Psoas muscle (tissue), 7 donors: ENCODE measurements at regions not wholly inside any gene's neighbourhood (a gene's known extent, or its start where the extent isn't known, plus 50 kb on each side); places are given as distances from the start of the nearest gene placed in this dataset.

Experiments
- ATAC-seq, 4 donors: fragments of 200-7000 bp; cut with Tn5 transposase; one replicate each; pipeline ENCODE4 v1.9.1; 2020; ENCODE audit warnings: moderate library complexity in 3 of 4, mild to moderate bottlenecking in 2 of 4
- DNase-seq, 2 donors: peaks; one replicate each; pipeline ENCODE4 v3.0.0-alpha.2; 2020
- H3K27ac ChIP-seq: fragments of 200-600 bp; one replicate; pipeline ENCODE4 v1.8.0; 2022
- H3K27me3 ChIP-seq, 3 donors: fragments of 200-600 bp in 1 of 3; one replicate each; pipeline versions ENCODE4 v1.6.1 to v1.8.0; 2013 to 2022; ENCODE audit warnings: low read length in 2 of 3, mild to moderate bottlenecking in 2 of 3, moderate library complexity in 1 of 3; ENCODE audit not compliant: insufficient read depth in 3 of 3
- H3K36me3 ChIP-seq, 2 donors: fragments of 200-600 bp in 1 of 2; one replicate each; pipeline versions ENCODE4 v1.6.1 to v1.8.0; 2013 to 2022; ENCODE audit warnings: low read depth in 1 of 2, mild to moderate bottlenecking in 1 of 2, moderate library complexity in 1 of 2; ENCODE audit not compliant: insufficient read depth in 1 of 2
- H3K4me1 ChIP-seq: fragments of 200-600 bp; one replicate; pipeline ENCODE4 v1.8.0; 2022
- H3K4me3 ChIP-seq: fragments of 200-600 bp; one replicate; pipeline ENCODE4 v1.8.0; 2022; ENCODE audit warnings: mild to moderate bottlenecking
- H3K9me3 ChIP-seq: fragments of 200-600 bp; one replicate; pipeline ENCODE4 v1.8.0; 2022
- WGBS, 3 donors: extraction: QIAGEN DNeasy Blood & Tissue Kit; methylation state at CpG; one replicate each; pipeline versions ENCODE4 v1.1.6 to v1.1.7; 2013; 5-methylcytosine and 5-hydroxymethylcytosine counted together
- intact Hi-C, 2 donors: fragments of 100-400 bp; cut with DNase I; formaldehyde crosslinking; loops; one replicate each; pipeline versions ENCODE4 v1.11.0 to v1.14.2; 2022
- TF ChIP-seq, protein P1 (sequence below): fragments of 200-600 bp; IDR thresholded peaks from one replicate; pipeline ENCODE4 v1.8.0; 2022; ENCODE audit warnings: antibody characterized with exemption
- donor health status: healthy with polysubstance abuse.
- donor health status: DM: no; HTN: no; CAD: no; lungs with moderate emphysema.
- donor health status: Bipolar disorder and iron deficiency.
- donor health status: healthy.
- donor health status: DM: yes; HTN: yes; CAD: no.
- donor health status: DM: no; HTN: no; CAD: no.
- donor health status: DM: yes; HTN: yes; CAD: no.

DNA sequence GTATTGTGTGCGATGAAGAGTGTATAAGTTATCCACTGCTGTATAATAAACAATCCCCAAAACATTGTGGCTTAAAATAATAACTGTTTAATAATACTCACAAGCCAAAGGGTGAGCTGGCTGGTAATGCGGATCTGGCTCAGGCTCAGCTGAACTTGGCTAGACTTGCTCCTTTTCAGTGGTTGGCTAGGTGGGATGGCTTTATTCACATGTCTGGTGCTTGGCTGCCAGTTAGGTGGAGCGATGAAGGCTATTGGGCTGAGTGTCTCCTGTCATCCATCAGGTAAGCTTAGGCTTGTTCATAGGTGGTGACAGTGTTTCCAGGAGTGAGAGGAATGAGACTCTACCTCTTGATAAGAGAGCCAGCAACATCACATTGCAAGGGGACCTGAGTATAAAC is 135.0 kb upstream of the ASCC3 start:
- WGBS, 3 donors = 85 to 90% (median 89%) methylated on average over 3 of the region's 3 CpGs
- Histone ChIP-seq H3K4me3 (no peak overlapping the region), H3K9me3 (no peaks in the 10 kb centered on the region), H3K27ac (no peak overlapping the region), H3K4me1 (no peaks in the 10 kb centered on the region), H3K36me3 (no peaks in the 10 kb centered on the region), H3K27me3 (no peaks in the 10 kb centered on the region)
- intact Hi-C loops = no loop called here
- DNase-seq = no peak
- TF ChIP-seq, protein P1, sequence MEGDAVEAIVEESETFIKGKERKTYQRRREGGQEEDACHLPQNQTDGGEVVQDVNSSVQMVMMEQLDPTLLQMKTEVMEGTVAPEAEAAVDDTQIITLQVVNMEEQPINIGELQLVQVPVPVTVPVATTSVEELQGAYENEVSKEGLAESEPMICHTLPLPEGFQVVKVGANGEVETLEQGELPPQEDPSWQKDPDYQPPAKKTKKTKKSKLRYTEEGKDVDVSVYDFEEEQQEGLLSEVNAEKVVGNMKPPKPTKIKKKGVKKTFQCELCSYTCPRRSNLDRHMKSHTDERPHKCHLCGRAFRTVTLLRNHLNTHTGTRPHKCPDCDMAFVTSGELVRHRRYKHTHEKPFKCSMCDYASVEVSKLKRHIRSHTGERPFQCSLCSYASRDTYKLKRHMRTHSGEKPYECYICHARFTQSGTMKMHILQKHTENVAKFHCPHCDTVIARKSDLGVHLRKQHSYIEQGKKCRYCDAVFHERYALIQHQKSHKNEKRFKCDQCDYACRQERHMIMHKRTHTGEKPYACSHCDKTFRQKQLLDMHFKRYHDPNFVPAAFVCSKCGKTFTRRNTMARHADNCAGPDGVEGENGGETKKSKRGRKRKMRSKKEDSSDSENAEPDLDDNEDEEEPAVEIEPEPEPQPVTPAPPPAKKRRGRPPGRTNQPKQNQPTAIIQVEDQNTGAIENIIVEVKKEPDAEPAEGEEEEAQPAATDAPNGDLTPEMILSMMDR = no peak
- ATAC-seq = no peak

DNA sequence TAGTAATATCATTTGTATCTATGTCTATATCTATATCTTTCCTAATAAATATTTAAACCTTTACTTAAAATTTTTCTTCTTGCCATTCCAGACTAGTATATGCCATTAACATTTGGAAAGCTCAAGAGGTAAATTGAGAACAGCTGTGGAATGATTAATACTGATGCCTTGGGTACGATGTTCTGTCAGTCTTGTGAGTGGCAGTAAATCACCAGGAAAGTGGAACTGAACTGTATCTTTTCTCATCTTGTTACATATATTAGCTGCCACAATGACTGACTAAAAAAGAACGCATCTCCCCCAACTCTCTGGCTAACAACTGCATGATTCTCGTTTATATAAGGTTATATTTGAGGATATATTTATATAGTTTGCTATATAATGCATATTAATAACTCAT is 137.0 kb upstream of the ASCC3 start:
- 47 to 49% (median 49%) methylated on average over 3 of the region's 3 CpGs for WGBS, 3 donors
- no peak for DNase-seq
- no peak overlapping the region for H3K4me3 ChIP-seq

DNA sequence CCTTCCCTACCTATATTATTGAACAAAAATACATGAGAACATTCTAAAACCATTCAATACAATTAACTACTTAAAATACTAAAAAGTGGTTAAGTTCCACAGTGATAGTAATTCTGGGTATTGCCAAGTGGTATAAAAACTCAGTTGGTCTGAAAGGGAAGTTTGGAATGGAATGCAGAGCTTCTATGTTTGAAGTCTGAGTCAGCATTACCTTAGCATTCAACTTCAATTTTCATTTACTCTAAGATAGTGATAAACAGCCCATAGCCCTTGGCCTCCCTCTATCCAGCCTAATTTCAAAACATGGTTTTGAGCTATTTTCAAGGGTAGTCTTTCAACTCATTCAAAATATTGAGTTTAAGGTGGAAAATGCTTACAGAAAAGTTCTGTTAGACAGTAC is 140.4 kb upstream of the ASCC3 start:
- Histone ChIP-seq H3K27me3 (no peaks in the 10 kb centered on the region), H3K36me3 (no peaks in the 10 kb centered on the region), H3K27ac (no peak overlapping the region), H3K4me3 (no peak overlapping the region), H3K4me1 (no peaks in the 10 kb centered on the region), H3K9me3 (no peaks in the 10 kb centered on the region)
- ATAC-seq (no peak), DNase-seq (no peak)
- intact Hi-C loops = no loop called here
- TF ChIP-seq, protein P1 = no peak

More for the DNA sequence above, 137.0 kb upstream of the ASCC3 start:
- Histone ChIP-seq H3K4me1 (no peaks in the 10 kb centered on the region), H3K9me3 (no peaks in the 10 kb centered on the region), H3K27ac (no peak overlapping the region), H3K27me3 (no peaks in the 10 kb centered on the region), H3K36me3 (no peaks in the 10 kb centered on the region)
- no peak for ATAC-seq
- intact Hi-C loops = no loop called here
- TF ChIP-seq, protein P1 = no peak

DNA sequence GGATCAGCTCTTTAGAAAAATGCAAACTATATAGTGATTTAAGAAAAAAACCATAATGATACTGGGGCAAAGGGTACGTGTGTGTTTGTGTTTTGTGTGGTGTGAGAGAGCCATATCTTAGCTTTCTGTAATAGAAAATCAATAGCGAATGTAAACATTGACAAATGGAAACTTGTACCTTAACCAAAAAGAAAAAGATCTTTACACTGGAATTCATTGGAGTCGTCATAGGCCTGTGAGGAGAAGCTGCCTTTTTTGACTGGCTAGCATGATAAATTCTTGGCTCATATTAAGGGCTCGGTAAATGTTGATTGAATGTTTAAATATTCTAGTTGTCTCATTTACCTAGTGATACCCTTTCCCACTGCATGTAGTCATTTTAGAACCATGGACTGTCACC is 161.8 kb upstream of the ASCC3 start:
- 85 to 87% (median 86%) methylated on average over 4 of the region's 4 CpGs for WGBS, 3 donors

DNA sequence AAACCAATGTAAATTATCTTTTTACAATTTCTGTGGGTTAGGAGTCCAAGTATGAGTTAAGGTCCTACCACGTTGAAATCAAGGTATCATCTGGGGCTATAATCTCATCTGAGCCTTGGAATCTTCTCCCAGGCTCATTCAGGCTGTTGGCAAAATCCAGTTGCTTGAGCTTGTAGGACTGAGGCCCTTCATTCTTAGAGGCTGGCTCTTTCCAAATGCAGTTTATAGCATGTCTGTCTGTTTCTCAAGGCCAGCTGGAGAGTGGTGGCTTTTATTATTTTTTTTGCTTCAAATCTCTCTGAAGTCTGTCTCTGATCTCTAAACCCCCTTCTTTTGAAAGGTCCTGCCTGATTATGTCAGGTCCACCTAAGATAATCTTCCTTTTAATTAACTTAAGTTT is 177.2 kb upstream of the ASCC3 start:
- no peaks in the 10 kb centered on the region for H3K9me3 ChIP-seq
- DNase-seq (no peak), ATAC-seq (no peak)
- no peak overlapping the region for H3K27ac ChIP-seq
- TF ChIP-seq, protein P1 = no peak
- H3K36me3 ChIP-seq = no peaks in the 10 kb centered on the region
- H3K27me3 ChIP-seq = no peaks in the 10 kb centered on the region
- H3K4me3 ChIP-seq = no peak overlapping the region
- WGBS, 3 donors = 23 to 30% (median 27%) methylated on average over 1 of the region's 1 CpG
- H3K4me1 ChIP-seq = no peaks in the 10 kb centered on the region
- intact Hi-C loops = no loop called here

More for the DNA sequence above, 161.8 kb upstream of the ASCC3 start:
- Histone ChIP-seq H3K27ac (no peak overlapping the region), H3K4me1 (no peaks in the 10 kb centered on the region), H3K36me3 (no peaks in the 10 kb centered on the region), H3K4me3 (no peak overlapping the region), H3K9me3 (peaks cover 1% of the 10 kb centered on the region), H3K27me3 (no peaks in the 10 kb centered on the region)
- DNase-seq (no peak), ATAC-seq (no peak)
- intact Hi-C loops = no loop called here
- TF ChIP-seq, protein P1 = no peak
